ENCODE measurements at regions not wholly inside any gene's neighbourhood (a gene's known extent, or its start where the extent isn't known, plus 50 kb on each side); places are given as distances from the start of the nearest gene placed in this dataset.

DNA sequence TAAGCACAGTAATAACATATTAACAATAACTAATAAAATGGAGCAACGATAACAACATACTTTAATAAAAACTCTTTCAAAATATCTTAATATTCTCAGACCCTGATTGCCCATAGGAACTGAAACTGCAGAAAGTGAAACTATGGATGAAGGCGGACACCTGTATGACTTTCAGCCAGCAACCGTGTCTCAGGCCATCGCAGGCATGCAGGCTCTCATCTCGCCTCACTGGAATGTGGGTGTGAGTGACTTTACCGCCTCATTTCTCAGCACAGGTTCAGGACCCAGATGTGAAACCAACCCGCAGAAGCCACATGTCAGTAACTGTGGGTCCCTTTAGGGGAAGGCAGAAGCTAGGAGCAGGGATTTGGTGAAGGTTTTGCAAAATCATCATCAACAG lies 539.1 kb downstream of the FAM181B start:
- TF ChIP-seq CEBPB (IDR thresholded peaks at IDR 0.05) (no peak), EP300 (IDR thresholded peaks at IDR 0.05; ENCODE audit: borderline replicate concordance) (no peak), TAF1 (IDR thresholded peaks at IDR 0.05; ENCODE audit: low read depth) (no peak), EGR1 (IDR thresholded peaks at IDR 0.05) (no peak), FOXM1 (IDR thresholded peaks at IDR 0.05; ENCODE audit: borderline replicate concordance, low read depth) (no peak), RAD21 (IDR thresholded peaks at IDR 0.05; ENCODE audit: low read depth) (no peak), TEAD4 (IDR thresholded peaks at IDR 0.05) (no peak), CREB1 (IDR thresholded peaks at IDR 0.05; ENCODE audit: low read depth) (no peak), YY1 (IDR thresholded peaks at IDR 0.05; ENCODE audit: low read depth) (no peak), ZBTB7A (IDR thresholded peaks at IDR 0.05; ENCODE audit: low read depth) (no peak), TCF12 (IDR thresholded peaks at IDR 0.05; ENCODE audit: low read depth) (no peak), NFIC (IDR thresholded peaks at IDR 0.05) (no peak)
- TF ChIP-seq, protein P1, sequence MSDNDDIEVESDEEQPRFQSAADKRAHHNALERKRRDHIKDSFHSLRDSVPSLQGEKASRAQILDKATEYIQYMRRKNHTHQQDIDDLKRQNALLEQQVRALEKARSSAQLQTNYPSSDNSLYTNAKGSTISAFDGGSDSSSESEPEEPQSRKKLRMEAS (IDR thresholded peaks at IDR 0.05) = no peak
- TF ChIP-seq, protein P2, sequence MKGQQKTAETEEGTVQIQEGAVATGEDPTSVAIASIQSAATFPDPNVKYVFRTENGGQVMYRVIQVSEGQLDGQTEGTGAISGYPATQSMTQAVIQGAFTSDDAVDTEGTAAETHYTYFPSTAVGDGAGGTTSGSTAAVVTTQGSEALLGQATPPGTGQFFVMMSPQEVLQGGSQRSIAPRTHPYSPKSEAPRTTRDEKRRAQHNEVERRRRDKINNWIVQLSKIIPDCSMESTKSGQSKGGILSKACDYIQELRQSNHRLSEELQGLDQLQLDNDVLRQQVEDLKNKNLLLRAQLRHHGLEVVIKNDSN (IDR thresholded peaks at IDR 0.05) = no peak
- TF ChIP-seq, protein P3, sequence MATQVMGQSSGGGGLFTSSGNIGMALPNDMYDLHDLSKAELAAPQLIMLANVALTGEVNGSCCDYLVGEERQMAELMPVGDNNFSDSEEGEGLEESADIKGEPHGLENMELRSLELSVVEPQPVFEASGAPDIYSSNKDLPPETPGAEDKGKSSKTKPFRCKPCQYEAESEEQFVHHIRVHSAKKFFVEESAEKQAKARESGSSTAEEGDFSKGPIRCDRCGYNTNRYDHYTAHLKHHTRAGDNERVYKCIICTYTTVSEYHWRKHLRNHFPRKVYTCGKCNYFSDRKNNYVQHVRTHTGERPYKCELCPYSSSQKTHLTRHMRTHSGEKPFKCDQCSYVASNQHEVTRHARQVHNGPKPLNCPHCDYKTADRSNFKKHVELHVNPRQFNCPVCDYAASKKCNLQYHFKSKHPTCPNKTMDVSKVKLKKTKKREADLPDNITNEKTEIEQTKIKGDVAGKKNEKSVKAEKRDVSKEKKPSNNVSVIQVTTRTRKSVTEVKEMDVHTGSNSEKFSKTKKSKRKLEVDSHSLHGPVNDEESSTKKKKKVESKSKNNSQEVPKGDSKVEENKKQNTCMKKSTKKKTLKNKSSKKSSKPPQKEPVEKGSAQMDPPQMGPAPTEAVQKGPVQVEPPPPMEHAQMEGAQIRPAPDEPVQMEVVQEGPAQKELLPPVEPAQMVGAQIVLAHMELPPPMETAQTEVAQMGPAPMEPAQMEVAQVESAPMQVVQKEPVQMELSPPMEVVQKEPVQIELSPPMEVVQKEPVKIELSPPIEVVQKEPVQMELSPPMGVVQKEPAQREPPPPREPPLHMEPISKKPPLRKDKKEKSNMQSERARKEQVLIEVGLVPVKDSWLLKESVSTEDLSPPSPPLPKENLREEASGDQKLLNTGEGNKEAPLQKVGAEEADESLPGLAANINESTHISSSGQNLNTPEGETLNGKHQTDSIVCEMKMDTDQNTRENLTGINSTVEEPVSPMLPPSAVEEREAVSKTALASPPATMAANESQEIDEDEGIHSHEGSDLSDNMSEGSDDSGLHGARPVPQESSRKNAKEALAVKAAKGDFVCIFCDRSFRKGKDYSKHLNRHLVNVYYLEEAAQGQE (IDR thresholded peaks at IDR 0.05; ENCODE audit: low read depth) = no peak

DNA sequence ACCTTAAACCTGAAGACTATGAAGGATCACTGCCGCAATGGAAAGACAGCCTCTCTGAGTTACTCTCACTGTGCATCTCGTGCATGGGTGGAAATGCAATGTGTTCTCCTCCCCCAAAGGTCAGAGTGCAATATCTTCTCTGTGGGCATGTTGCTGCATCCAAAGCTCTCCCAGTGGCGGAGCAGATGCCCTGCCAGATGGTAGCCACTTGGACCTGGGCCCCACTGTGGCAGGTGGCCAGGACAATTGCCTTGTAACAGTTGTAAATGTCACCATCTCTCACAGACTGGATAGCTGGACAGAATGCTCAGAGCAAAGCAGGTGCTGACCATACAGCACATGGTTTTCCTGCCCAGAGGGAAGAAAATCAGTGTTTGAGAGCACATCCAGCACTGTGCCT lies 542.0 kb downstream of the FAM181B start:
- no peak for TF ChIP-seq TCF12 (IDR thresholded peaks at IDR 0.05; ENCODE audit: low read depth)
- TF ChIP-seq, protein P3 (IDR thresholded peaks at IDR 0.05; ENCODE audit: low read depth) = no peak
- TF ChIP-seq, protein P1 (IDR thresholded peaks at IDR 0.05) = no peak
- no peak for TF ChIP-seq CREB1 (IDR thresholded peaks at IDR 0.05; ENCODE audit: low read depth)
- no peak for TF ChIP-seq CEBPB (IDR thresholded peaks at IDR 0.05)
- TF ChIP-seq TEAD4 (IDR thresholded peaks at IDR 0.05) = no peak
- no peak for TF ChIP-seq ZBTB7A (IDR thresholded peaks at IDR 0.05; ENCODE audit: low read depth)
- TF ChIP-seq EP300 (IDR thresholded peaks at IDR 0.05; ENCODE audit: borderline replicate concordance) = no peak
- TF ChIP-seq YY1 (IDR thresholded peaks at IDR 0.05; ENCODE audit: low read depth) = no peak
- TF ChIP-seq, protein P2 (IDR thresholded peaks at IDR 0.05) = no peak
- TF ChIP-seq TAF1 (IDR thresholded peaks at IDR 0.05; ENCODE audit: low read depth) = no peak
- no peak for TF ChIP-seq NFIC (IDR thresholded peaks at IDR 0.05)
- no peak for TF ChIP-seq FOXM1 (IDR thresholded peaks at IDR 0.05; ENCODE audit: borderline replicate concordance, low read depth)
- TF ChIP-seq RAD21 (IDR thresholded peaks at IDR 0.05; ENCODE audit: low read depth) = no peak
- no peak for TF ChIP-seq EGR1 (IDR thresholded peaks at IDR 0.05)

DNA sequence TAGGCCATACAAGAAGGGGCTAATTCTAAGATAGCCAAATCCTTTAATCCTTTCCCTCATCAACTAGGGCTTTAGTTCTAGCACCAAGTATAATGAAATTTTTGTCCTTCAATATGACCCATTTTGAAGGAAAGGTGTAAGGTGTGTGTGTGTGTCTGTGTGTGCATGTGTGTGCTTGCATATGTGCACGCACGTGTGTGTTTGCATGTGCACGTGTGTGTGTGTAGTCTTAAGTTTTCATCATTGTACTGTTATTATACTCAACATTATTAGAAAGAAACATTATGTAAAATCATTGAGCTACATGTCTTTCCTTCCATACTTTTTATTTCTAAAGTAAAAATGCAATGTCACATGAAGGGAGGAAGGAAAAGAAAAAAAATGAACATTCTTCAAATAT lies 547.7 kb downstream of the FAM181B start:
- TF ChIP-seq RAD21 (IDR thresholded peaks at IDR 0.05; ENCODE audit: low read depth) (no peak), EGR1 (IDR thresholded peaks at IDR 0.05) (no peak), YY1 (IDR thresholded peaks at IDR 0.05; ENCODE audit: low read depth) (no peak), EP300 (IDR thresholded peaks at IDR 0.05; ENCODE audit: borderline replicate concordance) (no peak), TAF1 (IDR thresholded peaks at IDR 0.05; ENCODE audit: low read depth) (no peak), NFIC (IDR thresholded peaks at IDR 0.05) (no peak), CREB1 (IDR thresholded peaks at IDR 0.05; ENCODE audit: low read depth) (no peak), ZBTB7A (IDR thresholded peaks at IDR 0.05; ENCODE audit: low read depth) (no peak), FOXM1 (IDR thresholded peaks at IDR 0.05; ENCODE audit: borderline replicate concordance, low read depth) (no peak), CEBPB (IDR thresholded peaks at IDR 0.05) (no peak), TEAD4 (IDR thresholded peaks at IDR 0.05) (no peak), TCF12 (IDR thresholded peaks at IDR 0.05; ENCODE audit: low read depth) (no peak)
- TF ChIP-seq, protein P2 (IDR thresholded peaks at IDR 0.05) = no peak
- TF ChIP-seq, protein P1 (IDR thresholded peaks at IDR 0.05) = no peak
- TF ChIP-seq, protein P3 (IDR thresholded peaks at IDR 0.05; ENCODE audit: low read depth) = no peak

Data from Ishikawa (cell line).